ENCODE measurements at regions not wholly inside any gene's neighbourhood (a gene's known extent, or its start where the extent isn't known, plus 50 kb on each side); places are given as distances from the start of the nearest gene placed in this dataset.

- Histone ChIP-seq H3K9ac (replicated peaks; ENCODE audit: extremely low read depth, insufficient read depth, low read length) (no peak overlapping the region), H2AFZ (ENCODE audit: low read depth, low read length) (no peak overlapping the region), H3K27me3 (ENCODE audit: control insufficient read depth in 2 of 2, insufficient read depth in 2 of 2, low read length in 2 of 2) (no peaks in the 10 kb centered on the region), H3K36me3 (ENCODE audit: control insufficient read depth in 2 of 2, extremely low read depth in 1 of 2, insufficient read depth in 2 of 2, low read length in 2 of 2) (no peaks in the 10 kb centered on the region), H3K79me2 (ENCODE audit: control insufficient read depth, insufficient read depth, low read length) (no peaks in the 10 kb centered on the region), H4K20me1 (replicated peaks; ENCODE audit: control insufficient read depth, extremely low read depth, insufficient read depth, low read length) (no peaks in the 10 kb centered on the region), H3K4me1 (ENCODE audit: control insufficient read depth, extremely low read depth, insufficient read depth, low read length) (no peaks in the 10 kb centered on the region), H3K27ac (ENCODE audit: insufficient read depth, low read depth, low read length) (no peak overlapping the region), H3K4me2 (ENCODE audit: insufficient read depth, low read length) (no peak overlapping the region), H3K9me3 (replicated peaks; ENCODE audit: control insufficient read depth, insufficient read depth, low read length) (no peaks in the 10 kb centered on the region), H3K4me3 (replicated peaks in 1 of 3; ENCODE audit: insufficient read depth in 1 of 3, low read depth in 1 of 3, low read length in 3 of 3) (no peak overlapping the region), H3K9me1 (replicated peaks; ENCODE audit: control insufficient read depth, extremely low read depth, insufficient read depth, low read length) (no peaks in the 10 kb centered on the region)
- dilution Hi-C loops (cut with MboI; ENCODE audit: extremely low pct_ligation_motif_present, low sequenced_read_pairs) (no loop called here), intact Hi-C loops (cut with micrococcal nuclease) (no loop called here)
- no peak for FAIRE-seq
- BruUV-seq (replicated peaks), result no TSS peak
- ChIA-PET CTCF (interaction anchor here (1.3 to 2.0 kb wide), 2 partner anchors 13 to 265 kb away, joined by 4 to 5 read pairs; no protein-coding TSS in a partner anchor), POLR2A (no interaction called here)
- TF ChIP-seq GATA2 (IDR thresholded peaks at IDR 0.05; ENCODE audit: insufficient read depth, insufficient read length, low read depth, low read length) (no peak), MYC (IDR thresholded peaks at IDR 0.05; ENCODE audit: low read depth, low read length) (no peak), MAX (IDR thresholded peaks at IDR 0.05; ENCODE audit: insufficient read depth, insufficient read length) (no peak), POLR2AphosphoS5 (IDR thresholded peaks at IDR 0.05; ENCODE audit: insufficient read depth, low read depth, low read length) (no peak), EZH2 (IDR thresholded peaks at IDR 0.05; ENCODE audit: borderline replicate concordance, low read depth, low read length, severe bottlenecking) (no peak), FOS (IDR thresholded peaks at IDR 0.05; ENCODE audit: borderline replicate concordance, insufficient read depth, low read length) (no peak), CTCF (IDR thresholded peaks at IDR 0.05; ENCODE audit: extremely low read depth in 1 of 2, insufficient read depth in 1 of 2, low read depth in 1 of 2, low read length in 2 of 2) (no peak), POLR2A (IDR thresholded peaks at IDR 0.05; ENCODE audit: low read depth, low read length) (no peak), JUN (IDR thresholded peaks at IDR 0.05; ENCODE audit: borderline replicate concordance, insufficient read depth, insufficient read length, low read depth) (no peak)
- DNase-seq (ENCODE audit: low read depth, low spot score), result no peak
Measured at GRCh38 chr14:58765843-58766242, 128.1 kb downstream of the DACT1 start.
